ENCODE measurements at regions not wholly inside any gene's neighbourhood (a gene's known extent, or its start where the extent isn't known, plus 50 kb on each side); places are given as distances from the start of the nearest gene placed in this dataset.

DNA sequence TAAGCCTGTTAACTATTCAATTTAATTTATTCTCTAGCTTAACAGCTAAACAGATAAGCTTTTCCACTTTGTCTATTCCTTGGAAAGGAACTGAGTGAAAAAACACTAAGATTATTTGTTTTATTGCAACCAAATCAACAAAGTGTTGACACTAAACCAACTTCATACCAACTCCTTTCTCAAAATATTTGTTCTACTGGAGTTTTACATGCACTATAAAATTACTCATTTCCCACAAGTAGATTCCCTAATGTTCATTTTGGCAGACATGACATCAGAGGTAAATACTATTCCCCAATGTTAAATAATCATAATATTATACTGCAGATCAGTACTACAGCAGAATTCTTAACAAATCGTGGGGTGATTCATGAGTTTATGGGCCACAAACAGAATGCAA lies 231.4 kb downstream of the TTC6 start:
- TF ChIP-seq POLR2AphosphoS5 (IDR thresholded peaks at IDR 0.05; ENCODE audit: low read depth, low read length) (no peak), TCF7L2 (IDR thresholded peaks at IDR 0.05; ENCODE audit: low read depth, low read length) (no peak), SIN3A (IDR thresholded peaks at IDR 0.05; ENCODE audit: borderline replicate concordance, insufficient read depth, low read depth, low read length) (no peak)
- TF ChIP-seq, protein P1, sequence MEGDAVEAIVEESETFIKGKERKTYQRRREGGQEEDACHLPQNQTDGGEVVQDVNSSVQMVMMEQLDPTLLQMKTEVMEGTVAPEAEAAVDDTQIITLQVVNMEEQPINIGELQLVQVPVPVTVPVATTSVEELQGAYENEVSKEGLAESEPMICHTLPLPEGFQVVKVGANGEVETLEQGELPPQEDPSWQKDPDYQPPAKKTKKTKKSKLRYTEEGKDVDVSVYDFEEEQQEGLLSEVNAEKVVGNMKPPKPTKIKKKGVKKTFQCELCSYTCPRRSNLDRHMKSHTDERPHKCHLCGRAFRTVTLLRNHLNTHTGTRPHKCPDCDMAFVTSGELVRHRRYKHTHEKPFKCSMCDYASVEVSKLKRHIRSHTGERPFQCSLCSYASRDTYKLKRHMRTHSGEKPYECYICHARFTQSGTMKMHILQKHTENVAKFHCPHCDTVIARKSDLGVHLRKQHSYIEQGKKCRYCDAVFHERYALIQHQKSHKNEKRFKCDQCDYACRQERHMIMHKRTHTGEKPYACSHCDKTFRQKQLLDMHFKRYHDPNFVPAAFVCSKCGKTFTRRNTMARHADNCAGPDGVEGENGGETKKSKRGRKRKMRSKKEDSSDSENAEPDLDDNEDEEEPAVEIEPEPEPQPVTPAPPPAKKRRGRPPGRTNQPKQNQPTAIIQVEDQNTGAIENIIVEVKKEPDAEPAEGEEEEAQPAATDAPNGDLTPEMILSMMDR (IDR thresholded peaks at IDR 0.05) = no peak
